T47D (cell line): ENCODE measurements at regions not wholly inside any gene's neighbourhood (a gene's known extent, or its start where the extent isn't known, plus 50 kb on each side); places are given as distances from the start of the nearest gene placed in this dataset.

ENCODE experiments used
- DNase-seq, 2 experiments: peaks; one replicate each; pipeline versions ENCODE4 v3.0.0 to v3.0.0-alpha.2; 2011 to 2012; ENCODE audit warnings: low read depth in 1 of 2, low spot score in 1 of 2
- JUND ChIP-seq: IDR thresholded peaks from 2 replicates; pipeline ENCODE4 v1.6.1; 2012; ENCODE audit warnings: low read depth
- in situ Hi-C: cut with HindIII; loops from 2 replicates; pipeline ENCODE4 v1.10.0; 2016; ENCODE audit warnings: low sequenced_read_pairs, low pct_unique_long_range_greater_than_20kb

GRCh38 chr11:119932828-119933562 lies 204.0 kb upstream of the NECTIN1 start:
- in situ Hi-C loops = no loop called here
- no peak for DNase-seq

GRCh38 chr11:119928047-119928446 lies 199.0 kb upstream of the NECTIN1 start:
- no peak for DNase-seq
- in situ Hi-C loops = no loop called here
- no peak for TF ChIP-seq JUND

More at GRCh38 chr11:119932828-119933562, 204.0 kb upstream of the NECTIN1 start:
- no peak for TF ChIP-seq JUND

GRCh38 chr11:119924017-119924416 lies 195.0 kb upstream of the NECTIN1 start:
- no peak for TF ChIP-seq JUND
- DNase-seq = no peak
- in situ Hi-C loops = no loop called here

GRCh38 chr11:119921571-119921970 lies 192.6 kb upstream of the NECTIN1 start:
- TF ChIP-seq JUND = no peak
- DNase-seq = peak in 1 of 2 experiments; percentile 13
- in situ Hi-C loops = no loop called here

GRCh38 chr11:119920666-119921387 lies 191.8 kb upstream of the NECTIN1 start:
- in situ Hi-C loops = no loop called here
- no peak for TF ChIP-seq JUND

GRCh38 chr11:119919656-119920055 lies 190.7 kb upstream of the NECTIN1 start:
- in situ Hi-C loops = no loop called here
- DNase-seq = no peak
- TF ChIP-seq JUND = no peak

More at GRCh38 chr11:119920666-119921387, 191.8 kb upstream of the NECTIN1 start:
- no peak for DNase-seq

GRCh38 chr11:119918347-119918746 lies 189.3 kb upstream of the NECTIN1 start:
- in situ Hi-C loops = no loop called here
- no peak for DNase-seq
- no peak for TF ChIP-seq JUND

GRCh38 chr11:119916568-119916967 lies 187.6 kb upstream of the NECTIN1 start:
- DNase-seq = no peak
- in situ Hi-C loops = no loop called here
- no peak for TF ChIP-seq JUND

GRCh38 chr11:119912229-119912628 lies 183.2 kb upstream of the NECTIN1 start:
- no peak for TF ChIP-seq JUND
- no peak for DNase-seq
- in situ Hi-C loops = no loop called here

- no peak for TF ChIP-seq JUND
- in situ Hi-C loops = no loop called here
- DNase-seq = no peak
Measured at GRCh38 chr11:119910650-119911049, 181.7 kb upstream of the NECTIN1 start.

GRCh38 chr11:119910051-119910450 lies 181.1 kb upstream of the NECTIN1 start:
- in situ Hi-C loops = no loop called here
- TF ChIP-seq JUND = no peak
- no peak for DNase-seq

GRCh38 chr11:119909495-119909894 lies 180.5 kb upstream of the NECTIN1 start:
- no peak for DNase-seq
- in situ Hi-C loops = no loop called here
- TF ChIP-seq JUND = no peak

GRCh38 chr11:119909077-119909476 lies 180.1 kb upstream of the NECTIN1 start:
- DNase-seq = no peak
- TF ChIP-seq JUND = no peak
- in situ Hi-C loops = no loop called here
